K562 (cell line): ENCODE measurements at regions not wholly inside any gene's neighbourhood (a gene's known extent, or its start where the extent isn't known, plus 50 kb on each side); places are given as distances from the start of the nearest gene placed in this dataset.
A peak's percentile ranks its signal among the peaks of the same experiment; 100 is the strongest.

Experiments used
- ATAC-seq: fragments of 200-7000 bp; cut with Tn5 transposase; 3 replicates; pipeline ENCODE4 v1.9.1; 2020; ENCODE audit warnings: moderate library complexity
- BruUV-seq: library from RNA; stranded (reverse); fragments of 400-500 nt; replicated peaks from 2 replicates; lab custom pipeline; 2021; lab: Mats Ljungman, UMichigan
- CTCF ChIA-PET: fragments of 300-600 bp; formaldehyde crosslinking; extraction: SDS; loops from one replicate; lab custom pipeline; 2021; ENCODE audit warnings: low intra/inter-chr PET ratio; lab: Yijun Ruan, JAX
- POLR2A ChIA-PET: fragments of 300-600, 350-650 bp; sonication (Branson Sonifier 250); formaldehyde crosslinking; extraction: SDS; loops from one replicate; lab custom pipeline; 2021; ENCODE audit warnings: antibody characterized with exemption, inconsistent platforms; lab: Yijun Ruan, JAX
- DNase-seq, 4 experiments: peaks; one replicate each; pipeline versions ENCODE4 v3.0.0 to v3.0.0-alpha.2; 2011 to 2018; ENCODE audit warnings: low spot score in 3 of 4, mixed read lengths in 3 of 4; ENCODE audit errors: extremely low read depth in 1 of 4
- FAIRE-seq: peaks from 2 replicates; lab custom pipeline; 2011; peaks lifted over from hg19 to GRCh38; lab: Jason Lieb, UNC
- H2AFZ ChIP-seq: 2 replicates; pipeline ENCODE4 v1.6.0; 2011; ENCODE audit warnings: low read depth, low read length, control low read depth, inconsistent platforms
- H3K27ac ChIP-seq: fragments of 200-600 bp; 3 replicates; pipeline ENCODE4 v1.8.0; 2011; ENCODE audit warnings: low read depth, mild to moderate bottlenecking, control low read depth, inconsistent platforms, low read length, moderate library complexity, mixed read lengths; ENCODE audit errors: extremely low read depth
- H3K27me3 ChIP-seq, 2 experiments: fragments of 300-600 bp in 1 of 2; 2 replicates in 1 of 2; 3 replicates in 1 of 2; pipeline versions ENCODE4 v1.6.0 to v1.8.0; 2011; ENCODE audit warnings: inconsistent platforms in 2 of 2, low read length in 2 of 2, mild to moderate bottlenecking in 1 of 2, mixed read lengths in 1 of 2, moderate library complexity in 1 of 2; ENCODE audit not compliant: control insufficient read depth in 2 of 2, insufficient read depth in 2 of 2
- H3K36me3 ChIP-seq: fragments of 300-600 bp; 3 replicates; pipeline ENCODE4 v1.8.0; 2011; ENCODE audit warnings: mild to moderate bottlenecking, low read length, inconsistent platforms; ENCODE audit not compliant: control insufficient read depth, insufficient read depth
- H3K4me1 ChIP-seq, 2 experiments: fragments of 200-600 bp in 1 of 2; replicated peaks in 1 of 2; 2 replicates in 1 of 2; 3 replicates in 1 of 2; pipeline versions ENCODE4 v1.5.1 to v1.8.0; 2011; ENCODE audit warnings: inconsistent platforms in 2 of 2, low read length in 2 of 2, mild to moderate bottlenecking in 1 of 2, mixed read lengths in 1 of 2, moderate library complexity in 1 of 2; ENCODE audit not compliant: control insufficient read depth in 2 of 2, insufficient read depth in 2 of 2
- H3K4me2 ChIP-seq: 2 replicates; pipeline ENCODE4 v1.6.1; 2011; ENCODE audit warnings: low read length, control low read depth, inconsistent platforms, mixed read lengths; ENCODE audit not compliant: insufficient read depth
- H3K4me3 ChIP-seq: fragments of 200-600 bp; sonication (generic), shearing (Covaris generic); 2 replicates; pipeline ENCODE4 v1.5.1; 2016; ENCODE audit warnings: control low read depth, inconsistent platforms
- H3K79me2 ChIP-seq: fragments of 200-600 bp; 3 replicates; pipeline ENCODE4 v1.8.0; 2011; ENCODE audit warnings: low read length, inconsistent platforms; ENCODE audit not compliant: control insufficient read depth, insufficient read depth
- H3K9ac ChIP-seq, 2 experiments: 2 replicates each; pipeline versions ENCODE4 v1.6.0 to v1.6.1; 2011; ENCODE audit warnings: low read depth in 2 of 2, low read length in 2 of 2, control low read depth in 1 of 2, inconsistent platforms in 1 of 2, mild to moderate bottlenecking in 1 of 2, mixed read lengths in 1 of 2; ENCODE audit not compliant: insufficient read depth in 1 of 2
- H3K9me1 ChIP-seq: one replicate; pipeline ENCODE4 v1.6.0; 2011; ENCODE audit warnings: inconsistent platforms, mild to moderate bottlenecking, low read length, moderate library complexity; ENCODE audit not compliant: control insufficient read depth, insufficient read depth
- H3K9me3 ChIP-seq: replicated peaks from 2 replicates; pipeline ENCODE4 v1.5.1; 2011; ENCODE audit warnings: low read depth, low read length, inconsistent platforms; ENCODE audit not compliant: control insufficient read depth, insufficient read depth
- H4K20me1 ChIP-seq: replicated peaks from 2 replicates; pipeline ENCODE4 v1.6.1; 2011; ENCODE audit warnings: low read length, inconsistent platforms, mixed read lengths; ENCODE audit not compliant: control insufficient read depth, insufficient read depth
- BCL6 ChIP-seq: fragments of 250-450 bp; sonication (Bioruptor Pico); IDR thresholded peaks from 2 replicates; pipeline ENCODE4 v1.4.0; 2020
- EZH2 ChIP-seq: IDR thresholded peaks from 2 replicates; pipeline ENCODE4 v1.6.1; 2012; ENCODE audit warnings: low read depth, mild to moderate bottlenecking, inconsistent platforms, low read length, borderline replicate concordance
- FOSL1 ChIP-seq: fragments of 200-800 bp; sonication (Bioruptor generic); conservative IDR thresholded peaks from 2 replicates; pipeline ENCODE4 v1.6.1; 2016; ENCODE audit warnings: missing genetic modification characterization, missing compliant biosample characterization
- FOXA1 ChIP-seq: fragments of 450-650 bp; IDR thresholded peaks from 2 replicates; pipeline ENCODE4 v1.6.1; 2016; ENCODE audit warnings: mild to moderate bottlenecking, borderline replicate concordance
- HMG20B ChIP-seq: fragments of 250-450 bp; sonication (Bioruptor Pico); IDR thresholded peaks from 2 replicates; pipeline ENCODE4 v1.5.0; 2021; ENCODE audit warnings: mild to moderate bottlenecking
- KLF13 ChIP-seq: fragments of 450-650 bp; IDR thresholded peaks from 2 replicates; pipeline ENCODE4 v1.6.1; 2016; ENCODE audit warnings: missing genetic modification characterization, low read depth, mild to moderate bottlenecking, missing compliant biosample characterization, moderate library complexity, borderline replicate concordance
- L3MBTL2 ChIP-seq: fragments of 450-650 bp; IDR thresholded peaks from 2 replicates; pipeline ENCODE4 v1.6.1; 2016; ENCODE audit warnings: mild to moderate bottlenecking, moderate library complexity
- LARP7 ChIP-seq: fragments of 450-650 bp; IDR thresholded peaks from 2 replicates; pipeline ENCODE4 v1.6.1; 2016
- MAFK ChIP-seq: IDR thresholded peaks from 2 replicates; pipeline ENCODE4 v1.6.1; 2011; ENCODE audit warnings: low read length, improper control_type of control experiment
- NFE2 ChIP-seq: IDR thresholded peaks from 2 replicates; pipeline ENCODE4 v1.6.1; 2014; ENCODE audit warnings: antibody characterized with exemption, low read depth
- SP1 ChIP-seq: sonication (generic); formaldehyde crosslinking; IDR thresholded peaks from 2 replicates; pipeline ENCODE4 v1.8.1; 2022; ENCODE audit warnings: mild to moderate bottlenecking, missing genetic modification reagents
- SRSF1 ChIP-seq: fragments of 200-400 bp; formaldehyde crosslinking; IDR thresholded peaks from 2 replicates; pipeline ENCODE4 v1.6.1; 2017; ENCODE audit warnings: mild to moderate bottlenecking, low read depth, low read length, moderate library complexity
- SRSF7 ChIP-seq: fragments of 200-400 bp; formaldehyde crosslinking; optimal IDR thresholded peaks from 2 replicates; pipeline ENCODE3; 2017; ENCODE audit warnings: mild to moderate bottlenecking, low read depth, low read length
- ZEB2 ChIP-seq: fragments of 450-650 bp; IDR thresholded peaks from 2 replicates; pipeline ENCODE4 v1.6.1; 2016
- ZNF436 ChIP-seq: fragments of 250-450, 450-650 bp; sonication (Bioruptor Pico); formaldehyde crosslinking; IDR thresholded peaks from 2 replicates; pipeline ENCODE4 v1.7.0; 2020; ENCODE audit warnings: mild to moderate bottlenecking
- WGBS: fragments of 100-300 bp; shearing (Covaris generic); methylation state at CpG from one replicate; pipeline ENCODE4 v1.1.6; 2016; ENCODE audit warnings: low coverage, mixed read lengths; ENCODE audit not compliant: insufficient coverage; ENCODE audit errors: missing lambda C conversion rate; 5-methylcytosine and 5-hydroxymethylcytosine counted together
- in situ Hi-C: fragments of 300-500 bp; cut with MboI; formaldehyde crosslinking; loops from 4 replicates; pipeline ENCODE4 v1.15.0; 2018; ENCODE audit warnings: inconsistent platforms, mixed read lengths
- intact Hi-C: fragments of 100-400 bp; cut with micrococcal nuclease; formaldehyde crosslinking; loops from 2 replicates; pipeline ENCODE4 v1.14.2; 2022
- TF ChIP-seq, protein P1 (sequence below): fragments of 250-450 bp; sonication (Bioruptor Pico); IDR thresholded peaks from 2 replicates; pipeline ENCODE4 v1.5.0; 2021
- TF ChIP-seq, protein P2 (sequence below), 2 experiments: fragments of 450-650 bp; IDR thresholded peaks; 2 replicates each; pipeline ENCODE4 v1.6.1; 2016

DNA sequence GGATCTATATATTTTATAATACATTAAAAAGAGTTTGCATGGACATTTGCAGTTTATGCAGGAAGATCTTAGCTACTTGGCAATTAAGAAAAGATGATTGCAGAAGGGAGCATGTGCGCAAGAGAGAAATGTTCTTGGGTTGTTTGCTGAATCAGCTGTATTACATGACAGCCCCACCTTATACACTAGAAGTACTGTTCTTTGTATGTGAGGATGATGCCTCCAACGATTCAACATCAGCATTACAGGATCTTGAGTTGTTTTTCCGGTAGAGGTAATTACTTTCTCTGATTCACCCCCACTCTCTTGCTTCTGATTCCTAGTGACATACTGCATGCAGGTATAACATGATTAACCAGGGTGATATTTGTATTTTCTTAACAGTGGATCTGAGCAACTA lies 140.8 kb downstream of the PCDH7 start:
- Histone ChIP-seq H3K9ac (no peak overlapping the region), H3K27ac (no peak overlapping the region), H3K36me3 (no peaks in the 10 kb centered on the region), H3K4me1 (no peaks in the 10 kb centered on the region), H3K9me3 (no peaks in the 10 kb centered on the region), H3K4me3 (no peak overlapping the region), H3K4me2 (no peak overlapping the region), H3K79me2 (no peaks in the 10 kb centered on the region), H2AFZ (no peak overlapping the region), H3K27me3 (no peaks in the 10 kb centered on the region), H4K20me1 (no peaks in the 10 kb centered on the region), H3K9me1 (no peaks in the 10 kb centered on the region)
- ATAC-seq (no peak), FAIRE-seq (no peak), DNase-seq (no peak)
- no TSS peak for BruUV-seq
- ChIA-PET CTCF (no interaction called here), POLR2A (no interaction called here)
- intact Hi-C loops, result no loop called here
- 0% methylated on average over 3 of the region's 3 CpGs for WGBS
- TF ChIP-seq FOSL1 (tag) (no peak), MAFK (peak; percentile 30; the same call in 1 of the 2 replicates)
- in situ Hi-C loops, result no loop called here

DNA sequence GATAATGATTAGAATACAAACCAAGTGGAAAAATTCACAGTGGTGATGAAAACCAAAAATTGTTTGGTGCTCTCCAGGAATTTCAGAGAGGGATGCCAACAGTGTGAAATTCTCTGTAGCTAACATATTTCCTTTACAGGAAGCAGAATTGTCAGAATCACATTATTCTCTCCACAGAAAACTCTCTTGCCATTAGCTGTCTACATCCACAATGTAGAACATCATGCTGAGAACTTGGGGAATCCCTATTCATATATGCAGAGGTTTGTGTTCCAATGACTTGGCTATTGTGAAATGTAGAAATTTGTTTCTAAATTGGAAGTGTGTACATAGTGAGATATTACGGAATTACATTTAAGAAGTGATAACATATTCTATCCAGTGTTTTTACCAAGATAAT lies 142.0 kb downstream of the PCDH7 start:
- no peak overlapping the region for H2AFZ ChIP-seq
- H3K9me3 ChIP-seq, result no peaks in the 10 kb centered on the region
- H3K27me3 ChIP-seq, result no peaks in the 10 kb centered on the region
- ChIA-PET POLR2A (no interaction called here), CTCF (no interaction called here)
- no peaks in the 10 kb centered on the region for H4K20me1 ChIP-seq
- H3K4me3 ChIP-seq, result no peak overlapping the region
- DNase-seq (no peak), FAIRE-seq (no peak), ATAC-seq (no peak)
- no peak overlapping the region for H3K4me2 ChIP-seq
- no TSS peak for BruUV-seq
- H3K27ac ChIP-seq, result no peak overlapping the region
- H3K9me1 ChIP-seq, result no peaks in the 10 kb centered on the region
- H3K4me1 ChIP-seq, result no peaks in the 10 kb centered on the region
- intact Hi-C loops (no loop called here), in situ Hi-C loops (no loop called here)
- 0% methylated on average over 1 of the region's 1 CpG for WGBS
- no peaks in the 10 kb centered on the region for H3K79me2 ChIP-seq
- H3K36me3 ChIP-seq, result no peaks in the 10 kb centered on the region
- no peak overlapping the region for H3K9ac ChIP-seq
- TF ChIP-seq, protein P1, sequence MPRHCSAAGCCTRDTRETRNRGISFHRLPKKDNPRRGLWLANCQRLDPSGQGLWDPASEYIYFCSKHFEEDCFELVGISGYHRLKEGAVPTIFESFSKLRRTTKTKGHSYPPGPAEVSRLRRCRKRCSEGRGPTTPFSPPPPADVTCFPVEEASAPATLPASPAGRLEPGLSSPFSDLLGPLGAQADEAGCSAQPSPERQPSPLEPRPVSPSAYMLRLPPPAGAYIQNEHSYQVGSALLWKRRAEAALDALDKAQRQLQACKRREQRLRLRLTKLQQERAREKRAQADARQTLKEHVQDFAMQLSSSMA (CRISPR knock-in tag), result no peak
- TF ChIP-seq ZNF436 (CRISPR knock-in tag) (no peak), KLF13 (tag) (no peak), FOXA1 (no peak), HMG20B (CRISPR knock-in tag) (no peak), L3MBTL2 (no peak), EZH2 (no peak), SP1 (no peak), ZEB2 (no peak), NFE2 (no peak), BCL6 (CRISPR knock-in tag) (no peak), SRSF1 (no peak), LARP7 (no peak), SRSF7 (no peak)
- TF ChIP-seq, protein P2, sequence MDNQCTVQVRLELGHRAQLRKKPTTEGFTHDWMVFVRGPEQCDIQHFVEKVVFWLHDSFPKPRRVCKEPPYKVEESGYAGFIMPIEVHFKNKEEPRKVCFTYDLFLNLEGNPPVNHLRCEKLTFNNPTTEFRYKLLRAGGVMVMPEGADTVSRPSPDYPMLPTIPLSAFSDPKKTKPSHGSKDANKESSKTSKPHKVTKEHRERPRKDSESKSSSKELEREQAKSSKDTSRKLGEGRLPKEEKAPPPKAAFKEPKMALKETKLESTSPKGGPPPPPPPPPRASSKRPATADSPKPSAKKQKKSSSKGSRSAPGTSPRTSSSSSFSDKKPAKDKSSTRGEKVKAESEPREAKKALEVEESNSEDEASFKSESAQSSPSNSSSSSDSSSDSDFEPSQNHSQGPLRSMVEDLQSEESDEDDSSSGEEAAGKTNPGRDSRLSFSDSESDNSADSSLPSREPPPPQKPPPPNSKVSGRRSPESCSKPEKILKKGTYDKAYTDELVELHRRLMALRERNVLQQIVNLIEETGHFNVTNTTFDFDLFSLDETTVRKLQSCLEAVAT (IDR thresholded peaks at IDR 0.05), result no peak
